ENCODE measurements at regions not wholly inside any gene's neighbourhood (a gene's known extent, or its start where the extent isn't known, plus 50 kb on each side); places are given as distances from the start of the nearest gene placed in this dataset.

DNA sequence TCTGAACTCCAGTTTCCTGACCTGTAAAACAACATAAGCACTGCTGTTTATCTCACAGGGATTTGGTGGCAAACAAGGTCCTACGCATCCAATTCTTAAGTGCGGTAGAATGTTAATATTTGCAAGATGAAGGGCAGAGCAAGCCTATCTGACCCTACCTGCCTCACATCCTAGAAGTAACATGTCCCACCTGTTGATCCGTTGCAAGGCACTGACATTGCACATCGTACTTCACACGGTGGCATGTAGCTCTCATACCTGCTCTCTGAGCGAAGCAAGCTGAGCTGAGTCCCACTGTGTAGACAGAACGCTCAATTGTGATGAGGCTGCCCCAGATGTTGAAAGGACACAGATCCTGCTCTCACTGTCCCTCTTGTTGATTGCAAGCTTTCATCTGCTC is 154.7 kb upstream of the PDE10A start:
- DNase-seq (ENCODE audit: low read depth) (no peak), FAIRE-seq (no peak)
- no peaks in the 10 kb centered on the region for H3K36me3 ChIP-seq (ENCODE audit: control insufficient read depth, insufficient read depth, low read length)
- no peak overlapping the region for H3K4me3 ChIP-seq (ENCODE audit: low read depth, low read length)
- TF ChIP-seq, protein P1, sequence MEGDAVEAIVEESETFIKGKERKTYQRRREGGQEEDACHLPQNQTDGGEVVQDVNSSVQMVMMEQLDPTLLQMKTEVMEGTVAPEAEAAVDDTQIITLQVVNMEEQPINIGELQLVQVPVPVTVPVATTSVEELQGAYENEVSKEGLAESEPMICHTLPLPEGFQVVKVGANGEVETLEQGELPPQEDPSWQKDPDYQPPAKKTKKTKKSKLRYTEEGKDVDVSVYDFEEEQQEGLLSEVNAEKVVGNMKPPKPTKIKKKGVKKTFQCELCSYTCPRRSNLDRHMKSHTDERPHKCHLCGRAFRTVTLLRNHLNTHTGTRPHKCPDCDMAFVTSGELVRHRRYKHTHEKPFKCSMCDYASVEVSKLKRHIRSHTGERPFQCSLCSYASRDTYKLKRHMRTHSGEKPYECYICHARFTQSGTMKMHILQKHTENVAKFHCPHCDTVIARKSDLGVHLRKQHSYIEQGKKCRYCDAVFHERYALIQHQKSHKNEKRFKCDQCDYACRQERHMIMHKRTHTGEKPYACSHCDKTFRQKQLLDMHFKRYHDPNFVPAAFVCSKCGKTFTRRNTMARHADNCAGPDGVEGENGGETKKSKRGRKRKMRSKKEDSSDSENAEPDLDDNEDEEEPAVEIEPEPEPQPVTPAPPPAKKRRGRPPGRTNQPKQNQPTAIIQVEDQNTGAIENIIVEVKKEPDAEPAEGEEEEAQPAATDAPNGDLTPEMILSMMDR (IDR thresholded peaks at IDR 0.05; ENCODE audit: insufficient read depth, low read length, severe bottlenecking), result no peak
- H3K27me3 ChIP-seq (ENCODE audit: control insufficient read depth, insufficient read depth, low read length), result no peaks in the 10 kb centered on the region

DNA sequence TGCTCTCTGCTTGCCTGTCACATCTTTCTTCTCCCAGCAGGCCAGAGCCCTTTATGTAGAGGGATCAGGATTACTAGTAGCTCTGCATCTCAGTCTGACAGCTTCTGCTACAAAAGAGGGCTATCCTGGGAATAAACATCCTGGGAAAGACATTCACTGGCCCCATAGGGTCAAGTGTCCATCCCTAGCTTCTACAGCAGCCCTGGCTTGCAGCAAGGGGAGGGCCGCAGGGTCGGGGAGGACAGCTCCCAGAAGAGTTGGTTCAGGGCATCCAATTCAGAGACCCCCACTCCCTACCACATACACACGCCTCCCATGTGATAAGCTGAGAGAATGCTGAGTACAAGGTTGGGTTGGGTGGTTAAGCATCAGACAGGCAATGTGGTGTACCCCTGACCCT is 154.1 kb upstream of the PDE10A start:
- no peak for FAIRE-seq
- H3K4me3 ChIP-seq (ENCODE audit: low read depth, low read length), result no peak overlapping the region
- no peaks in the 10 kb centered on the region for H3K27me3 ChIP-seq (ENCODE audit: control insufficient read depth, insufficient read depth, low read length)
- no peak for DNase-seq (ENCODE audit: low read depth)
- no peaks in the 10 kb centered on the region for H3K36me3 ChIP-seq (ENCODE audit: control insufficient read depth, insufficient read depth, low read length)
- TF ChIP-seq, protein P1 (IDR thresholded peaks at IDR 0.05; ENCODE audit: insufficient read depth, low read length, severe bottlenecking), result no peak

DNA sequence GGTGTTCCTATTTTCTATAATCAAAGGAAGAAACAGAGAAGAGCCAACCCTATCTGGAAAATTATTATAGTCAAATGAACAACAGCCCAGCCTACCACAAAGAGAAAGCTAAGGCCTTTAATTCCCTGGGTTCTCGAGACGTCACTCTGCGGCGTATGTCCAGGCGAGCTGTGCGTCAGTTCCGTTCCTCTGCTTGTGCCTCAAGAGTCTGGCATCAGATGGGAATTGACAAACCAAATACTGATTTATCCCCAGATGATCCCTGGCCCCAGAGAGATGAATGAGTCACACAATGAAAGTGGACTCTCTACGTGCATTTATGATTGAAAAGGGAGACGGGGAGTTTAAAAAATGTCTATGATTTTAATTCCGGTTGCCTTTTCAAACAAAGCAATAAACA is 151.6 kb upstream of the PDE10A start:
- FAIRE-seq, result no peak
- H3K27me3 ChIP-seq (ENCODE audit: control insufficient read depth, insufficient read depth, low read length), result no peaks in the 10 kb centered on the region

DNA sequence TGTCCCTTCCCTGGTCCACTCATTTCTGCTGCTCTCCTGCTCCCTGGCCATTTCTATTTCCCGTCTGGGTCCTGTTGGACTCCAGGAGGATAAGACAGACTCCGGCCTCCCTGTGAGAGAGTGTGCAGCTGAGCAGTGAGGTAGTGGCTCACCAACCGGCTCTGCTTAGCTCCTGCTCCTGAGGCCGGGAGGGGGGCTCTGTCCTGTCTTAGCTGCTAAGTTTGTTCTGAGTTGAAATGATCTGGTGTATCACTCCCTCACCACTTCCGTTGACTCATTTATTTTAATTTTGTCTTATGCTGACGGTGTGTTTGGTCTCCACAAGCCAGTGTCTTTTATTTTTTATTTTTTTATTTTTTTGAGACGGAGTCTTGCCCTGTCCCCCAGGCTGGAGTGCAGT is 148.5 kb upstream of the PDE10A start:
- no peaks in the 10 kb centered on the region for H3K27me3 ChIP-seq (ENCODE audit: control insufficient read depth, insufficient read depth, low read length)
- DNase-seq (ENCODE audit: low read depth) (no peak), FAIRE-seq (no peak)
- H3K4me3 ChIP-seq (ENCODE audit: low read depth, low read length), result no peak overlapping the region
- no peaks in the 10 kb centered on the region for H3K36me3 ChIP-seq (ENCODE audit: control insufficient read depth, insufficient read depth, low read length)
- TF ChIP-seq, protein P1 (IDR thresholded peaks at IDR 0.05; ENCODE audit: insufficient read depth, low read length, severe bottlenecking), result no peak

More for the DNA sequence above, 151.6 kb upstream of the PDE10A start:
- Histone ChIP-seq H3K36me3 (ENCODE audit: control insufficient read depth, insufficient read depth, low read length) (no peaks in the 10 kb centered on the region), H3K4me3 (ENCODE audit: low read depth, low read length) (no peak overlapping the region)
- DNase-seq (ENCODE audit: low read depth), result no peak
- TF ChIP-seq, protein P1 (IDR thresholded peaks at IDR 0.05; ENCODE audit: insufficient read depth, low read length, severe bottlenecking), result no peak

DNA sequence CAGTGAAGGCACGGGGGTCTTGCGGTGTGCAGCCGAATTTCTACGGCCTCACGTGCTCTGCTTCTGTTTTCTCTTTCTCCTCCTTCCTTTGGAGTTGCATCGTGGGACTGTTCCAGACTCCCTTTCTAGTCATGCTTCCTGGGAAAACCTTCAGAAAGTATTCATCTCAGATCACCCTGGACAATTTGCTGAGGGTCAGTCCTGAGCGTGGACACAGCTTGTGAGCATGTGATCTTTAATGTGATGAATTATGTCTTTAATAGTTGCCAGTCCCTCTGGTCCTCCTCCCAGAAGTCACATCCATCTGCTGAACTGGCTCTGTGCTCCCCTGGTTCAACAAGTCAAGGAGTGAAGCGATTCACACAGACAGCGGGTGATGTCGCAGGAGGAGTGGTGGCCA is 145.0 kb upstream of the PDE10A start:
- DNase-seq (ENCODE audit: low read depth) (no peak), FAIRE-seq (peak; percentile 13)
- TF ChIP-seq, protein P1 (IDR thresholded peaks at IDR 0.05; ENCODE audit: insufficient read depth, low read length, severe bottlenecking), result no peak
- Histone ChIP-seq H3K36me3 (ENCODE audit: control insufficient read depth, insufficient read depth, low read length) (no peaks in the 10 kb centered on the region), H3K27me3 (ENCODE audit: control insufficient read depth, insufficient read depth, low read length) (peaks cover 2% of the 10 kb centered on the region), H3K4me3 (ENCODE audit: low read depth, low read length) (no peak overlapping the region)

DNA sequence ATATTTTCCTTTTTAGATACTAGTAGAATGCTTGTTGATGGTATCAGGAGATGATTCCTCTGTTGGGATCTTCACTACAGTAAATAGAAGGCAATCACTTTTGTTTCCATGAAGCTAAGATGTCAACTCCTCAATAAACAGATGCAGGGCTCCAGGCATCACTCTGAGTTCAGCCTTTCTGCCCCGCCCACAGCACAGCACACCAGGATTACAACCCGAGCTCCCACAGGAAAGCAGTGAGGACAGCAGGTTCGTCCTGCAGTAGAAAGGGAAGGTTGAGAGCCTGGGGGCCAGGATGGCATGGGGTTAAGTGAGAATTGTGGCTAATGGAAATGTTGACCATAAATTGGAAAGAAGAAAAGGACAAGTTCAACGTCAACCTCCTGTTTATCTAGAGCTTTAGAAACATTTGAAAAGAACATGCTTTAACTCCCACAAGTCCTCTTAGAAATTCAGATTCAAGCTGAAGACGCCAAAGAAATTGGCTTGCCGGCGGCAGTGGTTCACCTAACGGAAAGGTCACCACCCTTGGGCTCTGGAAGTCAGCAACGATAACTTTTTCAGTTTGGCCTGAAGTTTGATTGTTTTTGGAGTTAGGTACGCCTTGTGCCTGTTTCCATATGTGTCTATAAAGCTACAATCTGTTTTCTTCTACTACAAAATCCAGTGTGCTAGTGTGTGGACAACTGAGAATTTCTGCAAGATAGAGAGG is 144.4 kb upstream of the PDE10A start:
- Histone ChIP-seq H3K4me3 (ENCODE audit: low read depth, low read length) (no peak overlapping the region), H3K27me3 (ENCODE audit: control insufficient read depth, insufficient read depth, low read length) (peaks cover 2% of the 10 kb centered on the region), H3K36me3 (ENCODE audit: control insufficient read depth, insufficient read depth, low read length) (no peaks in the 10 kb centered on the region)
- no peak for FAIRE-seq
- TF ChIP-seq, protein P1 (IDR thresholded peaks at IDR 0.05; ENCODE audit: insufficient read depth, low read length, severe bottlenecking), result no peak
- no peak for DNase-seq (ENCODE audit: low read depth)
